Fibroblast of lung (primary cell): ENCODE measurements at regions not wholly inside any gene's neighbourhood (a gene's known extent, or its start where the extent isn't known, plus 50 kb on each side); places are given as distances from the start of the nearest gene placed in this dataset.

Experiments
- DNase-seq, 2 donors: peaks; one replicate each; pipeline versions ENCODE4 v3.0.0 to v3.0.0-alpha.2; 2010; ENCODE audit warnings: low read depth in 2 of 2
- H2AFZ ChIP-seq: 2 replicates; pipeline ENCODE4 v1.5.1; 2012; ENCODE audit warnings: low read length, control low read depth, inconsistent platforms
- H3K27ac ChIP-seq: 2 replicates; pipeline ENCODE4 v1.5.1; 2011; ENCODE audit warnings: low read length, control low read depth; ENCODE audit not compliant: insufficient read depth
- H3K27me3 ChIP-seq: 2 replicates; pipeline ENCODE4 v1.5.1; 2011; ENCODE audit warnings: mild to moderate bottlenecking, low read length; ENCODE audit not compliant: control insufficient read depth, insufficient read depth
- H3K36me3 ChIP-seq: 2 replicates; pipeline ENCODE4 v1.5.1; 2011; ENCODE audit warnings: low read length; ENCODE audit not compliant: control insufficient read depth, insufficient read depth
- H3K4me1 ChIP-seq: 2 replicates; pipeline ENCODE4 v1.5.1; 2011; ENCODE audit warnings: low read length; ENCODE audit not compliant: control insufficient read depth, insufficient read depth; ENCODE audit errors: extremely low read depth
- H3K4me2 ChIP-seq: 2 replicates; pipeline ENCODE4 v1.5.1; 2011; ENCODE audit warnings: low read length, control low read depth; ENCODE audit not compliant: insufficient read depth; ENCODE audit errors: extremely low read depth
- H3K4me3 ChIP-seq, 4 experiments: fragments of 200-600 bp in 1 of 4; sonication (generic) in 1 of 4; replicated peaks in 1 of 4; 2 replicates each; pipeline ENCODE4 v1.5.1; 2011 to 2016; ENCODE audit warnings: low read length in 4 of 4, low read depth in 3 of 4, mild to moderate bottlenecking in 3 of 4, control low read depth in 2 of 4, inconsistent platforms in 1 of 4, mixed read lengths in 1 of 4; ENCODE audit not compliant: insufficient read depth in 1 of 4; ENCODE audit errors: control extremely low read depth in 1 of 4
- H3K79me2 ChIP-seq: 2 replicates; pipeline ENCODE4 v1.5.1; 2012; ENCODE audit warnings: mild to moderate bottlenecking, low read length, inconsistent platforms; ENCODE audit not compliant: control insufficient read depth, insufficient read depth
- H3K9ac ChIP-seq: 2 replicates; pipeline ENCODE4 v1.5.1; 2011; ENCODE audit warnings: mild to moderate bottlenecking, low read length, control low read depth; ENCODE audit not compliant: insufficient read depth
- H3K9me3 ChIP-seq: 2 replicates; pipeline ENCODE4 v1.5.1; 2012; ENCODE audit warnings: low read depth, low read length; ENCODE audit not compliant: control insufficient read depth, insufficient read depth
- H4K20me1 ChIP-seq: 2 replicates; pipeline ENCODE4 v1.5.1; 2011; ENCODE audit warnings: low read length; ENCODE audit not compliant: control insufficient read depth, insufficient read depth; ENCODE audit errors: extremely low read depth
- EZH2 ChIP-seq: IDR thresholded peaks from 2 replicates; pipeline ENCODE4 v1.5.1; 2012; ENCODE audit warnings: low read length, control low read depth, mild to moderate bottlenecking; ENCODE audit errors: missing control alignments
- TF ChIP-seq, protein P1 (sequence below), 2 donors: IDR thresholded peaks in 1 of 2; conservative IDR thresholded peaks in 1 of 2; 1 replicate in 1 of 2; 2 replicates in 1 of 2; pipeline ENCODE4 v1.5.1; 2011 to 2012; ENCODE audit warnings: low read length in 2 of 2, control low read depth in 1 of 2, inconsistent platforms in 1 of 2, low read depth in 1 of 2, mild to moderate bottlenecking in 1 of 2

DNA sequence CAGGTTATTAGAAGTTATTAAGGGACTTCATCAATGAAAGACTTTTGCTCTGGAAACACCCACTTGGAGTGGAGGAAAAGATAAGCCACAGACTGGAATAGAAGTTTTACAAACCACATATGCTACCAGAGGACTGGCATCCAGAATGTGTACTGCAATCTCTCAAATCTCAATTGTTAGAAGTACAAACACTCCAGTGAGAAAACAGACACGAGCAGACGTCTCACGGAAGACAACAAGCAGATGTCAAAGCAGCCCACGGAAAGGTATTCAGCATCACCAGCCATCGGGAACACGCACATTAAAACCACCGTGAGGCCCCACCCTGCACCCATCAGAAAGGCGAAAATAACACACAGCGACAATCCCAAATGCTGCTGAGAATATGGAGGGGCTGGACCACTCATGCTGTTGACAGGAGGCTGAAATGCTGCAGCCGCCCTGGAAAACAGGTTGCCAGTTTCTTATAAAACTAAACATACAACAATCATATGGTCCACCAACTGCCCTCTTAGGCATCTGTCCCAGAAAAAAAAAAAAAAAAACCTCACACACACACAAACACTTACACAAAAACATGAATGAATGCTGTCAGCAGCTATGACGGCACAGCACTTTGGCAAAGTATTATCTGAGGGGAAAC is 131.9 kb upstream of the SFSWAP start:
- Histone ChIP-seq H3K9me3 (no peaks in the 10 kb centered on the region), H3K4me2 (no peak overlapping the region), H3K4me3 (no peak overlapping the region), H3K9ac (no peak overlapping the region), H3K36me3 (no peaks in the 10 kb centered on the region), H3K79me2 (no peaks in the 10 kb centered on the region), H2AFZ (no peak overlapping the region), H3K4me1 (no peaks in the 10 kb centered on the region), H3K27me3 (no peaks in the 10 kb centered on the region), H3K27ac (no peak overlapping the region), H4K20me1 (no peaks in the 10 kb centered on the region)
- DNase-seq = no peak
- TF ChIP-seq EZH2 = no peak
- TF ChIP-seq, protein P1, sequence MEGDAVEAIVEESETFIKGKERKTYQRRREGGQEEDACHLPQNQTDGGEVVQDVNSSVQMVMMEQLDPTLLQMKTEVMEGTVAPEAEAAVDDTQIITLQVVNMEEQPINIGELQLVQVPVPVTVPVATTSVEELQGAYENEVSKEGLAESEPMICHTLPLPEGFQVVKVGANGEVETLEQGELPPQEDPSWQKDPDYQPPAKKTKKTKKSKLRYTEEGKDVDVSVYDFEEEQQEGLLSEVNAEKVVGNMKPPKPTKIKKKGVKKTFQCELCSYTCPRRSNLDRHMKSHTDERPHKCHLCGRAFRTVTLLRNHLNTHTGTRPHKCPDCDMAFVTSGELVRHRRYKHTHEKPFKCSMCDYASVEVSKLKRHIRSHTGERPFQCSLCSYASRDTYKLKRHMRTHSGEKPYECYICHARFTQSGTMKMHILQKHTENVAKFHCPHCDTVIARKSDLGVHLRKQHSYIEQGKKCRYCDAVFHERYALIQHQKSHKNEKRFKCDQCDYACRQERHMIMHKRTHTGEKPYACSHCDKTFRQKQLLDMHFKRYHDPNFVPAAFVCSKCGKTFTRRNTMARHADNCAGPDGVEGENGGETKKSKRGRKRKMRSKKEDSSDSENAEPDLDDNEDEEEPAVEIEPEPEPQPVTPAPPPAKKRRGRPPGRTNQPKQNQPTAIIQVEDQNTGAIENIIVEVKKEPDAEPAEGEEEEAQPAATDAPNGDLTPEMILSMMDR (conservative IDR thresholded peaks at IDR 0.05 in 1 of 2, IDR thresholded peaks at IDR 0.05 in 1 of 2; ENCODE audit: low read depth in 1 of 2, low read length in 2 of 2) = no peak

DNA sequence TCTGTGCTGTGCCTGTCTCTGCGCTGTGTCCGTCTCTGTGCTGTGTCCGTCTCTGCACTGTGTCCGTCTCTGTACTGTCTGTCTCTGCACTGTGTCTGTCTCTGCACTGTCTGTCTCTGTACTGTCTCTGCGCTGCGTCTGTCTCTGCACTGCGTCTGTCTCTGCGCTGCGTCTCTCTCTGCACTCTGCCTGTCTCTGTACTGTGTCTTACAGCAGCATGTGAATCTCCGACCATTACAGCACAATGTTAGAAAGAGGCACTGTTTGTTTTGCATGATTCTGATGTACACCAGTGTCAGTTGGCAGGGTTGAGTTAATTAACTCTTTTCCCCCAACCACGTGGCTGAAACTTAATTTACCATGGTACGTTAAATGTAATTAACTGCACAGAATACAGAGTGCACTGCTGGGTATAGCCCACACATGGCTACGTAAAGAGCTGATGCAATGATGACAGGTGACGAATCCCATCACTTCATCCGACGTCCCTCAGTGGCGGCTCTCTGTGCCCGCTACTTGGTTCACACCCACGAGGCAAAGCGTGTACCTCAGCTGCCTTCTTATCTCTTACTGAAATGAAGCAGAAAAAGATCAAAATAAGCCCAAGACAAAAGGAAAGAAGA is 127.7 kb upstream of the SFSWAP start:
- H3K4me3 ChIP-seq = no peak overlapping the region
- no peak for TF ChIP-seq EZH2
- TF ChIP-seq, protein P1 (conservative IDR thresholded peaks at IDR 0.05 in 1 of 2, IDR thresholded peaks at IDR 0.05 in 1 of 2; ENCODE audit: low read depth in 1 of 2, low read length in 2 of 2) = no peak
- no peaks in the 10 kb centered on the region for H3K27me3 ChIP-seq
- no peak overlapping the region for H3K9ac ChIP-seq
- no peak overlapping the region for H3K4me2 ChIP-seq
- no peaks in the 10 kb centered on the region for H3K9me3 ChIP-seq
- H3K79me2 ChIP-seq = no peaks in the 10 kb centered on the region
- no peaks in the 10 kb centered on the region for H3K36me3 ChIP-seq
- no peak overlapping the region for H3K27ac ChIP-seq
- DNase-seq = no peak
- H3K4me1 ChIP-seq = no peaks in the 10 kb centered on the region
- H4K20me1 ChIP-seq = no peaks in the 10 kb centered on the region
- H2AFZ ChIP-seq = no peak overlapping the region

DNA sequence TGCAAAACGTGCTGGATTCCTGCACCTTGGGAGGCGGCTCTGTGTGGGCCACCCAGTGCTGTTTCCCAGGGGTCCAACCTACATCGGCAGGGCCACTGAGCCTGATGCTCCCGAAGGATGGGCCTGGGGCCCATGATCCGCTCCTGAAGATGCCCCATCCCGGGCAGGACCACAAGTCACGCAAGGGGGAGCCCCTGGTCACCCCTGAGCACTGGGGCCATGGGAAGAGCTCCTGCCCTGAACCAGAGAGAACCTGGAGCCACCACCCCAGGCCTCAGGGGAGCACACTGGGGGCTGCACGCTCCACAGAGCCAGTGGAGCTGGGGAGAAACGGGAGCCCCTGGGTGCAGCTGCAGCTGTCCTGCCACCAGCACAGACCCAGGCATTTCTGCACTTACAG is 124.6 kb upstream of the SFSWAP start:
- Histone ChIP-seq H4K20me1 (no peaks in the 10 kb centered on the region), H3K27me3 (no peaks in the 10 kb centered on the region), H3K9me3 (no peaks in the 10 kb centered on the region), H3K4me2 (no peak overlapping the region), H3K9ac (no peak overlapping the region), H3K4me1 (no peaks in the 10 kb centered on the region), H3K27ac (no peak overlapping the region), H3K36me3 (no peaks in the 10 kb centered on the region), H2AFZ (no peak overlapping the region), H3K4me3 (no peak overlapping the region), H3K79me2 (no peaks in the 10 kb centered on the region)
- TF ChIP-seq, protein P1 (conservative IDR thresholded peaks at IDR 0.05 in 1 of 2, IDR thresholded peaks at IDR 0.05 in 1 of 2; ENCODE audit: low read depth in 1 of 2, low read length in 2 of 2) = no peak
- no peak for TF ChIP-seq EZH2
- DNase-seq = no peak
